Endothelial cell of umbilical vein (primary cell): ENCODE measurements at regions not wholly inside any gene's neighbourhood (a gene's known extent, or its start where the extent isn't known, plus 50 kb on each side); places are given as distances from the start of the nearest gene placed in this dataset.

Experiments
- BruUV-seq: library from RNA; stranded (reverse); fragments of 400-500 nt; replicated peaks from 2 replicates; lab custom pipeline; 2021; lab: Mats Ljungman, UMichigan
- CTCF ChIA-PET: fragments of 300-600, 350-600 bp; sonication (Branson Sonifier 250); formaldehyde crosslinking; loops from one replicate; lab custom pipeline; 2021; ENCODE audit warnings: antibody characterized with exemption, inconsistent platforms; lab: Charles Lee
- POLR2A ChIA-PET: fragments of 300-600, 350-600 bp; sonication (Branson Sonifier 250); formaldehyde crosslinking; loops from one replicate; lab custom pipeline; 2021; ENCODE audit warnings: antibody characterized with exemption, inconsistent platforms; lab: Charles Lee
- DNase-seq: peaks from one replicate; pipeline ENCODE4 v3.0.0-alpha.2; 2011; ENCODE audit warnings: low read depth, low spot score
- FAIRE-seq: peaks from 2 replicates; lab custom pipeline; 2011; peaks lifted over from hg19 to GRCh38; lab: Jason Lieb, UNC
- H2AFZ ChIP-seq: 2 replicates; pipeline ENCODE4 v1.6.0; 2012; ENCODE audit warnings: low read depth, low read length, control low read depth, inconsistent platforms
- H3K27ac ChIP-seq: 2 replicates; pipeline ENCODE4 v1.5.1; 2011; ENCODE audit warnings: low read depth, mild to moderate bottlenecking, control low read depth, low read length, moderate library complexity; ENCODE audit not compliant: insufficient read depth
- H3K27me3 ChIP-seq, 2 experiments: 2 replicates each; pipeline versions ENCODE4 v1.6.0 to v1.6.1; 2011; ENCODE audit warnings: low read length in 2 of 2, mixed read lengths in 1 of 2; ENCODE audit not compliant: control insufficient read depth in 2 of 2, insufficient read depth in 2 of 2
- H3K36me3 ChIP-seq, 2 experiments: 2 replicates in 1 of 2; 3 replicates in 1 of 2; pipeline ENCODE4 v1.5.1; 2011; ENCODE audit warnings: low read length in 2 of 2, mild to moderate bottlenecking in 1 of 2, moderate library complexity in 1 of 2; ENCODE audit not compliant: control insufficient read depth in 2 of 2, insufficient read depth in 2 of 2; ENCODE audit errors: extremely low read depth in 1 of 2
- H3K4me1 ChIP-seq: 3 replicates; pipeline ENCODE4 v1.5.1; 2011; ENCODE audit warnings: mild to moderate bottlenecking, low read length; ENCODE audit not compliant: control insufficient read depth, insufficient read depth; ENCODE audit errors: extremely low read depth
- H3K4me2 ChIP-seq: 2 replicates; pipeline ENCODE4 v1.6.1; 2011; ENCODE audit warnings: low read length, control low read depth, mixed read lengths; ENCODE audit not compliant: insufficient read depth
- H3K4me3 ChIP-seq, 3 experiments: fragments of 200-600 bp in 1 of 3; sonication (generic), shearing (Covaris generic) in 1 of 3; replicated peaks in 1 of 3; 2 replicates each; pipeline ENCODE4 v1.5.1; 2011 to 2016; ENCODE audit warnings: control low read depth in 3 of 3, low read length in 3 of 3, mild to moderate bottlenecking in 2 of 3, inconsistent platforms in 1 of 3, low read depth in 1 of 3, moderate library complexity in 1 of 3; ENCODE audit not compliant: insufficient read depth in 1 of 3
- H3K79me2 ChIP-seq: 2 replicates; pipeline ENCODE4 v1.6.0; 2012; ENCODE audit warnings: low read length, inconsistent platforms; ENCODE audit not compliant: control insufficient read depth, insufficient read depth
- H3K9ac ChIP-seq: replicated peaks from 2 replicates; pipeline ENCODE3; 2011; ENCODE audit warnings: low read length, control low read depth; ENCODE audit not compliant: insufficient read depth; ENCODE audit errors: extremely low read depth
- H3K9me1 ChIP-seq: replicated peaks from 3 replicates; pipeline ENCODE4 v1.6.0; 2011; ENCODE audit warnings: mild to moderate bottlenecking, low read length; ENCODE audit not compliant: control insufficient read depth, insufficient read depth; ENCODE audit errors: extremely low read depth
- H3K9me3 ChIP-seq: replicated peaks from 2 replicates; pipeline ENCODE4 v1.5.1; 2012; ENCODE audit warnings: low read length, inconsistent platforms; ENCODE audit not compliant: control insufficient read depth, insufficient read depth
- H4K20me1 ChIP-seq: replicated peaks from 2 replicates; pipeline ENCODE3; 2011; ENCODE audit warnings: mild to moderate bottlenecking, low read length; ENCODE audit not compliant: control insufficient read depth, insufficient read depth; ENCODE audit errors: extremely low read depth
- EZH2 ChIP-seq: IDR thresholded peaks from 2 replicates; pipeline ENCODE4 v1.6.1; 2012; ENCODE audit warnings: borderline replicate concordance, low read depth, mild to moderate bottlenecking, moderate library complexity, low read length, inconsistent platforms; ENCODE audit not compliant: severe bottlenecking
- FOS ChIP-seq: IDR thresholded peaks from 2 replicates; pipeline ENCODE4 v1.6.1; 2011; ENCODE audit warnings: mild to moderate bottlenecking, low read length, moderate library complexity, borderline replicate concordance; ENCODE audit not compliant: insufficient read depth
- GATA2 ChIP-seq: IDR thresholded peaks from 2 replicates; pipeline ENCODE4 v1.7.0; 2011; ENCODE audit warnings: low read depth, mild to moderate bottlenecking, moderate library complexity, mixed read lengths, low read length; ENCODE audit not compliant: insufficient read length, insufficient read depth
- MYC ChIP-seq: IDR thresholded peaks from one replicate; pipeline ENCODE4 v1.6.1; 2011; ENCODE audit warnings: mild to moderate bottlenecking, low read depth, low read length
- POLR2A ChIP-seq: IDR thresholded peaks from 2 replicates; pipeline ENCODE4 v1.6.1; 2012; ENCODE audit warnings: low read depth, mild to moderate bottlenecking, control low read depth, low read length
- POLR2AphosphoS5 ChIP-seq: IDR thresholded peaks from 2 replicates; pipeline ENCODE4 v1.6.1; 2012; ENCODE audit warnings: low read depth, mild to moderate bottlenecking, control low read depth, low read length, moderate library complexity; ENCODE audit not compliant: insufficient read depth
- dilution Hi-C: fragments of 300-500 bp; cut with MboI; formaldehyde crosslinking; loops from one replicate; pipeline ENCODE4 v1.15.0; 2019; ENCODE audit warnings: low sequenced_read_pairs; ENCODE audit not compliant: extremely low pct_ligation_motif_present
- intact Hi-C: fragments of 100-400 bp; cut with micrococcal nuclease; formaldehyde crosslinking; loops from one replicate; pipeline ENCODE4 v1.10.0; 2022
- TF ChIP-seq, protein P1 (sequence below), 2 donors: IDR thresholded peaks; 1 replicate in 1 of 2; 2 replicates in 1 of 2; pipeline ENCODE4 v1.5.1; 2011; ENCODE audit warnings: low read length in 2 of 2, mild to moderate bottlenecking in 2 of 2, moderate library complexity in 2 of 2, control low read depth in 1 of 2, inconsistent platforms in 1 of 2, low read depth in 1 of 2; ENCODE audit not compliant: insufficient read depth in 1 of 2; ENCODE audit errors: extremely low read depth in 1 of 2
- TF ChIP-seq, protein P2 (sequence below): IDR thresholded peaks from 2 replicates; pipeline ENCODE4 v1.6.1; 2011; ENCODE audit not compliant: insufficient read depth, insufficient read length

DNA sequence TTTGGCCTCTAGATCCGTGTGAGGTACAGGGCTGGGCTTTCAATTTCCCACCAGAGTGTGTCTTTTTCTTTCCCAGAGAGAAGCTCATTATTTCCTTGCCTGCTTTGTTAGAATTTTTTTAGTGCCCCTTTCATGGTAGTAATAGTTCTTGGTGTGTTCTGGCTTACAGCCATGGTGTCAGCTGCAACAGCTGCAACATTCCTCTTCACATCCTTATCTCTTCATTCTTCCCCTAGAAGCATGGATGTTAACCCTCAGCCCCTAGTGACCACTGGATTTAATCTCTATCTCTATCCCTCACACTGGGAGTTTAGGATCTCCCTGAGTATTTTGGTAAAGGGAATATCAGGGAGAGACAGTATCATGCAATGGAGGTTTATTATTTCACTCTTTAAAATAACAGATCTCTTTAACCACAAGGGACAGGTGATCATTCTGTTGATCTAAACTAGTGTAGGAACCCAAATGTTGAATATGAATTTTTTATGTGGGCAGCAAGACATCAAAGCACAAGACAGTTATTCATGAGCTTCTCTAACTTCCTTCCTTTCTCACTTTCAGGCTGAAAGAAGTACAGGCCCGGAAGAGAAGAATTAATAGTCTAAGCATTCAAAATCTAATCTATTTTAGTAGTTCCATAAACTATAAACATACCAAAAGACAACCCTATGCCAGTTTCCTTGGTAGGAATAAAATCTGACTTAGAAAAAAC lies 160.2 kb downstream of the FAM170A start:
- Histone ChIP-seq H3K4me1 (no peaks in the 10 kb centered on the region), H3K4me2 (no peak overlapping the region), H3K4me3 (no peak overlapping the region), H3K27ac (no peak overlapping the region), H2AFZ (no peak overlapping the region), H3K79me2 (no peaks in the 10 kb centered on the region), H3K9me3 (peaks cover 2% of the 10 kb centered on the region), H3K27me3 (no peaks in the 10 kb centered on the region), H3K9ac (no peak overlapping the region), H3K9me1 (no peaks in the 10 kb centered on the region), H3K36me3 (no peaks in the 10 kb centered on the region), H4K20me1 (no peaks in the 10 kb centered on the region)
- no peak for DNase-seq
- intact Hi-C loops = no loop called here
- no TSS peak for BruUV-seq
- ChIA-PET CTCF (no interaction called here), POLR2A (no interaction called here)
- no peak for FAIRE-seq
- TF ChIP-seq, protein P1, sequence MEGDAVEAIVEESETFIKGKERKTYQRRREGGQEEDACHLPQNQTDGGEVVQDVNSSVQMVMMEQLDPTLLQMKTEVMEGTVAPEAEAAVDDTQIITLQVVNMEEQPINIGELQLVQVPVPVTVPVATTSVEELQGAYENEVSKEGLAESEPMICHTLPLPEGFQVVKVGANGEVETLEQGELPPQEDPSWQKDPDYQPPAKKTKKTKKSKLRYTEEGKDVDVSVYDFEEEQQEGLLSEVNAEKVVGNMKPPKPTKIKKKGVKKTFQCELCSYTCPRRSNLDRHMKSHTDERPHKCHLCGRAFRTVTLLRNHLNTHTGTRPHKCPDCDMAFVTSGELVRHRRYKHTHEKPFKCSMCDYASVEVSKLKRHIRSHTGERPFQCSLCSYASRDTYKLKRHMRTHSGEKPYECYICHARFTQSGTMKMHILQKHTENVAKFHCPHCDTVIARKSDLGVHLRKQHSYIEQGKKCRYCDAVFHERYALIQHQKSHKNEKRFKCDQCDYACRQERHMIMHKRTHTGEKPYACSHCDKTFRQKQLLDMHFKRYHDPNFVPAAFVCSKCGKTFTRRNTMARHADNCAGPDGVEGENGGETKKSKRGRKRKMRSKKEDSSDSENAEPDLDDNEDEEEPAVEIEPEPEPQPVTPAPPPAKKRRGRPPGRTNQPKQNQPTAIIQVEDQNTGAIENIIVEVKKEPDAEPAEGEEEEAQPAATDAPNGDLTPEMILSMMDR (IDR thresholded peaks at IDR 0.05; ENCODE audit: extremely low read depth in 1 of 2, insufficient read depth in 1 of 2, low read depth in 1 of 2, low read length in 2 of 2) = no peak
- TF ChIP-seq GATA2 (no peak), POLR2A (no peak), FOS (no peak), EZH2 (no peak), POLR2AphosphoS5 (no peak), MYC (no peak)
- TF ChIP-seq, protein P2, sequence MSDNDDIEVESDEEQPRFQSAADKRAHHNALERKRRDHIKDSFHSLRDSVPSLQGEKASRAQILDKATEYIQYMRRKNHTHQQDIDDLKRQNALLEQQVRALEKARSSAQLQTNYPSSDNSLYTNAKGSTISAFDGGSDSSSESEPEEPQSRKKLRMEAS = no peak
- dilution Hi-C loops = no loop called here
